IMR-90 (cell line): ENCODE measurements at regions not wholly inside any gene's neighbourhood (a gene's known extent, or its start where the extent isn't known, plus 50 kb on each side); places are given as distances from the start of the nearest gene placed in this dataset.

Experiments used
- ATAC-seq: fragments of 200-7000 bp; cut with Tn5 transposase; 2 replicates; pipeline ENCODE4 v1.9.1; 2020; ENCODE audit warnings: low read depth, mild to moderate bottlenecking, moderate library complexity
- BruUV-seq: library from RNA; stranded (reverse); fragments of 400-500 nt; replicated peaks from 2 replicates; lab custom pipeline; 2021; lab: Mats Ljungman, UMichigan
- CTCF ChIA-PET: fragments of 300-600 bp; formaldehyde crosslinking; extraction: SDS; loops from one replicate; lab custom pipeline; 2021; ENCODE audit warnings: antibody characterized with exemption; lab: Yijun Ruan, JAX
- POLR2A ChIA-PET: fragments of 300-600 bp; sonication (Branson Sonifier 250); formaldehyde crosslinking; loops from one replicate; lab custom pipeline; 2022; ENCODE audit warnings: antibody characterized with exemption; ENCODE audit not compliant: unreplicated experiment; lab: Charles Lee
- DNase-seq: peaks from one replicate; pipeline ENCODE4 v3.0.0; 2013
- H2AFZ ChIP-seq: replicated peaks from 2 replicates; pipeline ENCODE3; 2013; ENCODE audit warnings: low read length, mild to moderate bottlenecking; ENCODE audit not compliant: poor library complexity
- H2AK5ac ChIP-seq: 2 replicates; pipeline ENCODE4 v1.6.1; 2013; ENCODE audit warnings: low read depth, low read length, inconsistent platforms
- H2AK9ac ChIP-seq: replicated peaks from 2 replicates; pipeline ENCODE3; 2013; ENCODE audit warnings: mild to moderate bottlenecking, low read depth, low read length, moderate library complexity; ENCODE audit not compliant: poor library complexity
- H2BK120ac ChIP-seq: 2 replicates; pipeline ENCODE4 v1.6.1; 2013; ENCODE audit warnings: low read depth, low read length, inconsistent platforms
- H2BK15ac ChIP-seq: 3 replicates; pipeline ENCODE4 v1.6.1; 2013; ENCODE audit warnings: low read depth, low read length, inconsistent platforms
- H2BK20ac ChIP-seq: 2 replicates; pipeline ENCODE4 v1.6.1; 2013; ENCODE audit warnings: low read depth, mild to moderate bottlenecking, inconsistent platforms, low read length, moderate library complexity
- H2BK5ac ChIP-seq: 2 replicates; pipeline ENCODE4 v1.6.1; 2013; ENCODE audit warnings: mild to moderate bottlenecking, low read depth, low read length, inconsistent platforms; ENCODE audit not compliant: poor library complexity, severe bottlenecking
- H3K14ac ChIP-seq: replicated peaks from 2 replicates; pipeline ENCODE4 v1.6.1; 2013; ENCODE audit warnings: low read depth, low read length, inconsistent platforms
- H3K18ac ChIP-seq: 2 replicates; pipeline ENCODE4 v1.6.1; 2013; ENCODE audit warnings: low read depth, low read length, control low read depth
- H3K23ac ChIP-seq: 2 replicates; pipeline ENCODE4 v1.6.1; 2013; ENCODE audit warnings: low read depth, low read length, inconsistent platforms
- H3K27ac ChIP-seq: 2 replicates; pipeline ENCODE4 v1.5.1; 2013; ENCODE audit warnings: mild to moderate bottlenecking, control low read depth, low read length; ENCODE audit not compliant: insufficient read depth
- H3K27me3 ChIP-seq: 2 replicates; pipeline ENCODE4 v1.6.1; 2013; ENCODE audit warnings: low read length; ENCODE audit not compliant: control insufficient read depth, insufficient read depth
- H3K36me3 ChIP-seq: 2 replicates; pipeline ENCODE4 v1.6.1; 2013; ENCODE audit warnings: low read length, mixed read lengths; ENCODE audit not compliant: control insufficient read depth, insufficient read depth
- H3K4ac ChIP-seq: 2 replicates; pipeline ENCODE4 v1.6.1; 2013; ENCODE audit warnings: low read depth, low read length, inconsistent platforms
- H3K4me1 ChIP-seq: 2 replicates; pipeline ENCODE4 v1.6.1; 2013; ENCODE audit warnings: low read length, mixed read lengths; ENCODE audit not compliant: control insufficient read depth, insufficient read depth
- H3K4me2 ChIP-seq: 2 replicates; pipeline ENCODE4 v1.6.1; 2013; ENCODE audit warnings: low read depth, mild to moderate bottlenecking, control low read depth, low read length, moderate library complexity
- H3K4me3 ChIP-seq: 2 replicates; pipeline ENCODE4 v1.5.1; 2013; ENCODE audit warnings: low read depth, mild to moderate bottlenecking, control low read depth, low read length, moderate library complexity; ENCODE audit not compliant: insufficient read depth
- H3K56ac ChIP-seq: 2 replicates; pipeline ENCODE4 v1.6.1; 2013; ENCODE audit warnings: low read length, inconsistent platforms; ENCODE audit not compliant: insufficient read depth; ENCODE audit errors: extremely low read depth
- H3K79me1 ChIP-seq, 2 experiments: 2 replicates each; pipeline ENCODE4 v1.6.1; 2013; ENCODE audit warnings: low read length in 2 of 2, inconsistent platforms in 1 of 2, low read depth in 1 of 2
- H3K9ac ChIP-seq: 2 replicates; pipeline ENCODE4 v1.6.1; 2013; ENCODE audit warnings: low read depth, low read length, control low read depth
- H3K9me1 ChIP-seq: 2 replicates; pipeline ENCODE4 v1.6.1; 2013; ENCODE audit warnings: low read length, inconsistent platforms; ENCODE audit not compliant: insufficient read depth
- H3K9me3 ChIP-seq: 2 replicates; pipeline ENCODE4 v1.6.1; 2013; ENCODE audit warnings: low read length; ENCODE audit not compliant: control insufficient read depth, insufficient read depth
- H4K20me1 ChIP-seq: 2 replicates; pipeline ENCODE4 v1.6.1; 2013; ENCODE audit warnings: low read length, inconsistent platforms; ENCODE audit not compliant: insufficient read depth
- H4K5ac ChIP-seq: 2 replicates; pipeline ENCODE4 v1.6.1; 2013; ENCODE audit warnings: mild to moderate bottlenecking, low read depth, low read length, control low read depth
- H4K8ac ChIP-seq, 2 experiments: 2 replicates each; pipeline ENCODE4 v1.6.1; 2013; ENCODE audit warnings: low read depth in 2 of 2, low read length in 2 of 2, control low read depth in 1 of 2, inconsistent platforms in 1 of 2
- H4K91ac ChIP-seq: 2 replicates; pipeline ENCODE4 v1.6.1; 2013; ENCODE audit warnings: low read depth, low read length, inconsistent platforms; ENCODE audit not compliant: insufficient read depth
- RFX5 ChIP-seq: IDR thresholded peaks from 2 replicates; pipeline ENCODE4 v1.8.0; 2012; ENCODE audit warnings: low read depth, mild to moderate bottlenecking, low read length, moderate library complexity
- WGBS, 2 experiments: methylation state at CpG; one replicate each; pipeline versions ENCODE4 v1.1.5 to v1.1.7; 2013; ENCODE audit warnings: missing lambda C conversion rate in 2 of 2; ENCODE audit not compliant: insufficient read length in 1 of 2; ENCODE audit errors: extremely low coverage in 2 of 2; 5-methylcytosine and 5-hydroxymethylcytosine counted together
- dilution Hi-C: fragments of 300-500 bp; cut with HindIII; formaldehyde crosslinking; loops from one replicate; pipeline ENCODE4 v1.14.3; 2018; ENCODE audit warnings: low sequenced_read_pairs; ENCODE audit not compliant: unreplicated experiment
- in situ Hi-C: fragments of 300-500 bp; cut with MboI; formaldehyde crosslinking; loops from 3 replicates; pipeline ENCODE4 v1.14.3; 2019; ENCODE audit warnings: low sequenced_read_pairs, inconsistent platforms, mixed read lengths
- intact Hi-C: fragments of 100-400 bp; cut with micrococcal nuclease; formaldehyde crosslinking; loops from 2 replicates; pipeline ENCODE4 v1.10.0; 2022

GRCh38 chr7:114832906-114833595 is 88.8 kb upstream of the MDFIC start:
- H3K56ac ChIP-seq = no peak overlapping the region
- WGBS, 2 experiments = no CpG with 5 or more reads among the region's 4 CpGs
- no peak overlapping the region for H2AFZ ChIP-seq
- H3K27me3 ChIP-seq = no peaks in the 10 kb centered on the region
- H3K4ac ChIP-seq = no peak overlapping the region
- no peak overlapping the region for H3K23ac ChIP-seq
- no peak overlapping the region for H3K4me2 ChIP-seq
- H3K27ac ChIP-seq = no peak overlapping the region
- H2BK120ac ChIP-seq = no peak overlapping the region
- no peak overlapping the region for H2BK15ac ChIP-seq
- no peak overlapping the region for H2BK5ac ChIP-seq
- intact Hi-C loops = no loop called here
- no peak overlapping the region for H2BK20ac ChIP-seq
- no peak for DNase-seq
- no TSS peak for BruUV-seq
- no peaks in the 10 kb centered on the region for H4K20me1 ChIP-seq
- no peak for ATAC-seq
- CTCF ChIA-PET = interaction anchor here (0.6 kb wide), 1 partner anchor 812 kb away, joined by 3 read pairs; no protein-coding TSS in a partner anchor
- POLR2A ChIA-PET = interaction anchor here (0.5 kb wide), 1 partner anchor 812 kb away, joined by 5 read pairs; no protein-coding TSS in a partner anchor
- no peak overlapping the region for H3K9ac ChIP-seq
- in situ Hi-C loops = no loop called here
- TF ChIP-seq RFX5 = no peak
- no peak overlapping the region for H3K4me3 ChIP-seq
- no peaks in the 10 kb centered on the region for H3K79me1 ChIP-seq
- H3K18ac ChIP-seq = no peak overlapping the region
- H2AK9ac ChIP-seq = no peak overlapping the region
- dilution Hi-C loops = no loop called here
- H3K9me3 ChIP-seq = no peaks in the 10 kb centered on the region
- H4K8ac ChIP-seq = no peak overlapping the region
- no peak overlapping the region for H2AK5ac ChIP-seq
- H3K4me1 ChIP-seq = no peaks in the 10 kb centered on the region
- no peaks in the 10 kb centered on the region for H3K9me1 ChIP-seq
- no peaks in the 10 kb centered on the region for H3K36me3 ChIP-seq
- H4K91ac ChIP-seq = no peak overlapping the region
- no peak overlapping the region for H4K5ac ChIP-seq
- no peak overlapping the region for H3K14ac ChIP-seq
